Suprapubic skin (tissue), 4 donors: ENCODE measurements at regions not wholly inside any gene's neighbourhood (a gene's known extent, or its start where the extent isn't known, plus 50 kb on each side); places are given as distances from the start of the nearest gene placed in this dataset.

ENCODE experiments used
- DNase-seq, 2 donors: peaks; one replicate each; pipeline ENCODE4 v3.0.0-alpha.2; 2019; ENCODE audit warnings: low spot score in 2 of 2
- H3K27ac ChIP-seq: fragments of 200-600 bp; sonication (generic); one replicate; pipeline ENCODE4 v1.5.1; 2019
- H3K27me3 ChIP-seq: fragments of 200-600 bp; sonication (generic); one replicate; pipeline ENCODE4 v1.5.1; 2019
- H3K36me3 ChIP-seq: fragments of 200-600 bp; sonication (generic); one replicate; pipeline ENCODE4 v1.5.1; 2019
- H3K4me1 ChIP-seq: fragments of 200-600 bp; sonication (generic); one replicate; pipeline ENCODE4 v1.5.1; 2019
- H3K4me3 ChIP-seq: fragments of 200-600 bp; sonication (generic); one replicate; pipeline ENCODE4 v1.5.1; 2019; ENCODE audit warnings: mild to moderate bottlenecking
- H3K9me3 ChIP-seq: fragments of 200-600 bp; sonication (generic); one replicate; pipeline ENCODE4 v1.5.1; 2019
- CTCF ChIP-seq, 2 donors: fragments of 200-600 bp in 1 of 2; fragments of 450-650 bp in 1 of 2; sonication (generic) in 1 of 2; IDR thresholded peaks; one replicate each; pipeline ENCODE4 v1.5.1; 2016 to 2019; ENCODE audit warnings: antibody characterized with exemption in 2 of 2, mild to moderate bottlenecking in 1 of 2, moderate library complexity in 1 of 2
- EP300 ChIP-seq: sonication (generic); formaldehyde crosslinking; IDR thresholded peaks from one replicate; pipeline ENCODE4 v1.6.1; 2017; ENCODE audit warnings: antibody characterized with exemption
- POLR2A ChIP-seq, 2 donors: fragments of 450-650 bp; IDR thresholded peaks; one replicate each; pipeline ENCODE4 v1.6.1; 2017; ENCODE audit warnings: antibody characterized with exemption in 2 of 2, mild to moderate bottlenecking in 2 of 2, moderate library complexity in 2 of 2
- POLR2AphosphoS5 ChIP-seq, 3 donors: sonication (generic); formaldehyde crosslinking; IDR thresholded peaks; one replicate each; pipeline ENCODE4 v1.6.1; 2017; ENCODE audit warnings: antibody characterized with exemption in 3 of 3
- WGBS: methylation state at CpG from one replicate; pipeline ENCODE4 v1.1.5; 2018; 5-methylcytosine and 5-hydroxymethylcytosine counted together

DNA sequence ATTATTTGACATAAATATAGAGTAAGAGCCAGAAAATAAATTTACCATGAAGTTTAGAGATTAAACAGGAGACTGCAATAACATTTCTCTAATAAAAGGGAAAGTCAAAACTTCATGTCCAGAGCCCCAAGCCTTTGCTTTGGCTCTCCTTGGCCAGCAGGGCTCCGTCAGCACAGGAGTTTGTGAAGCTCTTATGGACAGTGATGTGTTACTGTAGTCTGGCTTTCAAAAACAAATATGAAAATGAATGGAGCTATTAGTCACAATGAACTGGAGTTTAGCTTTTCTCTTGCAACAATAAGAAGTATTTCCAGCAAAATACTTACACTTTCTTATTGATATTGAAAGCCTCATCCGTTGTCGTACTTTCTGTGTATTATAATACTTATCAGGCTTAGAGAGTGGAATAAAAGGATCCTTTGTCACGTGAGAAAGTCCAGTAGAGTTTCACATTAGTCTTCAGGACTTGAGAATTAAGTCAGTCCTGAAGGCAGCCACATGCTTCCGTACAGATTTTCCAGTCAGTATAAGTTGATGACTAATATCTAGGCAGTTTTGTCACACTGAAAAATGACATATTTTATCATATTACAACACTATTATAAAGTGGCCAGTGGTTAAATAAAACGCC lies 117.0 kb upstream of the PRL start:
- Histone ChIP-seq H3K9me3 (peaks cover 4% of the 10 kb centered on the region), H3K27ac (no peak overlapping the region), H3K4me3 (no peak overlapping the region), H3K4me1 (no peaks in the 10 kb centered on the region), H3K36me3 (no peaks in the 10 kb centered on the region), H3K27me3 (no peaks in the 10 kb centered on the region)
- no peak for DNase-seq
- TF ChIP-seq POLR2AphosphoS5 (IDR thresholded peaks at IDR 0.05) (no peak), EP300 (no peak), POLR2A (IDR thresholded peaks at IDR 0.05) (no peak), CTCF (IDR thresholded peaks at IDR 0.05) (no peak)
- WGBS: 63% methylated on average over 6 of the region's 6 CpGs

DNA sequence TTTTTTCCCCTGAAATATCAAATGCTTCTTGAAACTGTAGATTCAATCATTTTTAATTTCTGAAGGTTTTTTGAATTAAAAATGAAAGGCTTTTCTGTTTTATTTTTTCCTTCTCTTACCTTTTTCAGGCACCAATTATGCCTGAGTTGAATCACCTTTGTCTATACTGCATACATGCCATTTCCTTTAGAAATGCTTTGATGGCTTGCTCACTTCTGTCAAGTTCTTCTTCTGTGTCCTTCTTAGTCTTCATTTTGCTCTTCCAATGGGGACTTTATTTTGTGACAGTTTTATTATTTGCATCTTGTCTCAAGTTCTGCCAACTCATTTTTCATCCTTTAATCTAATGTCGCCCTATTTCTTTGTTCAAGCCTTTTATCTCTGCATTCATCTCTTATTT lies 121.9 kb upstream of the PRL start:
- TF ChIP-seq POLR2A (IDR thresholded peaks at IDR 0.05): no peak
- no peak for TF ChIP-seq CTCF (IDR thresholded peaks at IDR 0.05)
- TF ChIP-seq EP300: no peak
- TF ChIP-seq POLR2AphosphoS5 (IDR thresholded peaks at IDR 0.05): no peak
- no peak overlapping the region for H3K27ac ChIP-seq
- no peaks in the 10 kb centered on the region for H3K36me3 ChIP-seq
- DNase-seq: no peak
- H3K4me3 ChIP-seq: no peak overlapping the region
- H3K4me1 ChIP-seq: no peaks in the 10 kb centered on the region
- 42% methylated on average over 1 of the region's 1 CpG for WGBS
- no peaks in the 10 kb centered on the region for H3K27me3 ChIP-seq
- H3K9me3 ChIP-seq: peaks cover 4% of the 10 kb centered on the region

DNA sequence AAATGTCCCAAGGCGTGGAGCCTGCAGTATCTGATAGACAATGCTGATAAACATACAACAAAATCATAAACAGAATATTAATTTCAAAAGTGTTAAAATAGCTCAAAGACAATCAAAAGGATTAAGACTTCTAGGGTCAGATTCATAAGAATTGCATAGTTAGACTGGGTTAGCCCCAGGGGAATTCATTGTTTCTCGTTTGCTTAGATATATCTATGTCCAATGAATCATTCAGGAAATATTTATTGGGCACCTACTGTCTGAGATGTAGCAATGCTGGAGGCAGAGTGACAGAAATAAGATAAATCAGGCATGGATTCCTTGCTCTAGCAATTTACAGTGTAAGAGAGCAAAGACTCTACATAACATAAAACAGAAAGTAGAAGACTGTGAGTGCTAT lies 124.4 kb upstream of the PRL start:
- Histone ChIP-seq H3K27ac (no peak overlapping the region), H3K36me3 (no peaks in the 10 kb centered on the region), H3K9me3 (peaks cover 4% of the 10 kb centered on the region), H3K4me1 (no peaks in the 10 kb centered on the region), H3K4me3 (no peak overlapping the region), H3K27me3 (no peaks in the 10 kb centered on the region)
- TF ChIP-seq POLR2A (IDR thresholded peaks at IDR 0.05): no peak
- TF ChIP-seq CTCF (IDR thresholded peaks at IDR 0.05): no peak
- no peak for DNase-seq
- 44% methylated on average over 2 of the region's 2 CpGs for WGBS

GRCh38 chr6:22424196-22424595 lies 127.4 kb upstream of the PRL start:
- Histone ChIP-seq H3K27me3 (no peaks in the 10 kb centered on the region), H3K9me3 (no peaks in the 10 kb centered on the region), H3K27ac (no peak overlapping the region), H3K36me3 (no peaks in the 10 kb centered on the region), H3K4me3 (no peak overlapping the region), H3K4me1 (no peaks in the 10 kb centered on the region)
- no peak for TF ChIP-seq POLR2A (IDR thresholded peaks at IDR 0.05)
- DNase-seq: no peak
- 77% methylated on average over 2 of the region's 2 CpGs for WGBS

- H3K4me3 ChIP-seq: no peak overlapping the region
- H3K4me1 ChIP-seq: no peaks in the 10 kb centered on the region
- H3K9me3 ChIP-seq: no peaks in the 10 kb centered on the region
- no peak overlapping the region for H3K27ac ChIP-seq
- no peaks in the 10 kb centered on the region for H3K36me3 ChIP-seq
- no peaks in the 10 kb centered on the region for H3K27me3 ChIP-seq
- no peak for DNase-seq
- TF ChIP-seq EP300: no peak
- TF ChIP-seq POLR2A (IDR thresholded peaks at IDR 0.05): no peak
- no peak for TF ChIP-seq POLR2AphosphoS5 (IDR thresholded peaks at IDR 0.05)
- 92% methylated on average over 2 of the region's 2 CpGs for WGBS
Measured at GRCh38 chr6:22432060-22432459, 135.2 kb upstream of the PRL start.

GRCh38 chr6:22433745-22434144 lies 135.6 kb upstream of the HDGFL1 start:
- no peaks in the 10 kb centered on the region for H3K27me3 ChIP-seq
- H3K9me3 ChIP-seq: no peaks in the 10 kb centered on the region
- no peaks in the 10 kb centered on the region for H3K4me1 ChIP-seq
- H3K36me3 ChIP-seq: no peaks in the 10 kb centered on the region
- no peak overlapping the region for H3K27ac ChIP-seq
- 73% methylated on average over 6 of the region's 6 CpGs for WGBS
- no peak overlapping the region for H3K4me3 ChIP-seq
- no peak for DNase-seq
- TF ChIP-seq POLR2A (IDR thresholded peaks at IDR 0.05): no peak
- no peak for TF ChIP-seq POLR2AphosphoS5 (IDR thresholded peaks at IDR 0.05)
- no peak for TF ChIP-seq CTCF (IDR thresholded peaks at IDR 0.05)
- no peak for TF ChIP-seq EP300
